Central memory CD8-positive, alpha-beta T cell (primary cell): ENCODE measurements at regions not wholly inside any gene's neighbourhood (a gene's known extent, or its start where the extent isn't known, plus 50 kb on each side); places are given as distances from the start of the nearest gene placed in this dataset.

Experiments used
- ATAC-seq: fragments of 150-1000 bp; cut with Tn5 transposase; replicated peaks from 2 replicates; pipeline ENCODE4 v1.10.0; 2022; ENCODE audit warnings: mild to moderate bottlenecking, moderate FRiP score, moderate number of reproducible peaks; ENCODE audit not compliant: poor library complexity, severe bottlenecking; ENCODE audit errors: extremely low read depth
- DNase-seq, 2 donors: peaks; one replicate each; pipeline ENCODE4 v3.0.0; 2021; ENCODE audit warnings: low spot score in 2 of 2
- H3K27ac Mint-ChIP-seq: one replicate; pipeline ENCODE4 v1.8.0; 2022; ENCODE audit warnings: low read depth, mild to moderate bottlenecking, moderate library complexity, mixed read lengths
- H3K27me3 Mint-ChIP-seq: one replicate; pipeline ENCODE4 v1.8.0; 2022; ENCODE audit warnings: mixed read lengths
- H3K36me3 Mint-ChIP-seq: one replicate; pipeline ENCODE4 v1.8.0; 2022; ENCODE audit warnings: mild to moderate bottlenecking, moderate library complexity, mixed read lengths; ENCODE audit not compliant: insufficient read depth
- H3K4me1 Mint-ChIP-seq: one replicate; pipeline ENCODE4 v1.8.0; 2022; ENCODE audit warnings: mixed read lengths
- H3K4me3 Mint-ChIP-seq: one replicate; pipeline ENCODE4 v1.8.0; 2022; ENCODE audit warnings: mild to moderate bottlenecking, moderate library complexity, mixed read lengths
- H3K9me3 Mint-ChIP-seq: one replicate; pipeline ENCODE4 v1.8.0; 2022; ENCODE audit warnings: mixed read lengths

DNA sequence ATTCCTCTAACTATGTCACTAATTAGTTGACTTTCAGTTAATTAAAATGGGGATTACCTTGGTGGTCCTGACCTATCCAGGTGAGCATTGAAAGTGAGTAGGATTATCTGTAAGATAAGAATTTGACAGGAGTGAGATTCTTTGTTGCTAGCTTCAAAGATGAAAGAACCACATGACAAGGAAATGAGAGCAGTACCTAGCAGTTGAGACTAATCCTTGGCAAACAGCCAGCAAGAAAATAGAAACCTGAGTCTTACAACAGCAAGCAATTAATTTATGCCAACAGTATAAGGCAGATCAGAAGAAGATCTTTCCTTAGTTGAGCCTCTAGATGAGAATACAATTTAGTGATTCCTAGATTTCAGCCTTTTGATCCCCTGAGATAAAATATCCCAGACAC is 1058.4 kb downstream of the LRFN5 start:
- Mint-ChIP-seq H3K4me1 (no peaks in the 10 kb centered on the region), H3K4me3 (no peak overlapping the region), H3K9me3 (peaks cover 21% of the 10 kb centered on the region), H3K27me3 (no peaks in the 10 kb centered on the region), H3K27ac (no peak overlapping the region), H3K36me3 (no peaks in the 10 kb centered on the region)
- ATAC-seq (no peak), DNase-seq (no peak)

DNA sequence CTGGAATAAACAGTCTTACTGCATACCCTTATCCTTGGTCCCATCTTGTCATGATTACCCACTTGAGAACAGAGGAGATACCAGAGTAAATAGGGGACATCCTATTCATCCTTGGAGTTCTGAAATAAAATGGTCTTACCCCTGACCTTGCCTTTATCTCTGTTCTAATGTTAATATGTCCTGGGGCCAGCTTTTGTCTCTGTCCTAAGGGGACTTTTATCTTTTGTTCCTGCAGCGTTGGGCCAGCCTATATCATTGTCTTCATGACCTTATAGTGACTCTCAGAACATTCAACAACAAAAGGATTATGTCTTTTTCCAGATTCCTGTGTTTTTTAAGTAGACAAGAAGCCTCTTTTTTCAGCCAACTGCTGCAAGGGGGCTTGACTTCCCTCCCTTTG is 1057.5 kb downstream of the LRFN5 start:
- Mint-ChIP-seq H3K4me1 (no peaks in the 10 kb centered on the region), H3K27me3 (no peaks in the 10 kb centered on the region), H3K27ac (no peak overlapping the region), H3K9me3 (peaks cover 21% of the 10 kb centered on the region), H3K36me3 (no peaks in the 10 kb centered on the region), H3K4me3 (no peak overlapping the region)
- ATAC-seq (no peak), DNase-seq (no peak)

DNA sequence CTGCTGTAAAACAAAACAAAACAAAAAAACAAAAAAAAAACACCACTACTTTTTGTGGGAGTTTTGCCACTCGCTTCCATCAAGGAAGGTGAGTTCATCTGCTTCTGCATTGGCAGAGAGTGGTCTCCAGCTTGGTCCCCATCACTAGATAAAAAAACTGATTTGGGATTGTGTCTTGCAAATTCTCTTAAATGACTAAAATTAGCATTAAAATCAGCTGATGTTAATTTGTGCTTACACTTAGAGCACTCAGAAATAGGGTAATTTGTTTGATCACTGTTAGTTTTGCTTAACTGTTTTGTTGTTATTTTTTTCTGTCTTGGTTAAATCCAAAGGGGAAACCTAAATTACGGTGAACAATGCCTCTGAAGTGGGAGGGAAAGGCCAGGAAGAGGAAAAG is 1048.0 kb downstream of the LRFN5 start:
- Mint-ChIP-seq H3K4me1 (no peaks in the 10 kb centered on the region), H3K4me3 (no peak overlapping the region), H3K36me3 (no peaks in the 10 kb centered on the region), H3K27me3 (no peaks in the 10 kb centered on the region), H3K27ac (no peak overlapping the region), H3K9me3 (peaks cover 18% of the 10 kb centered on the region)
- ATAC-seq = no peak
- DNase-seq = no peak

DNA sequence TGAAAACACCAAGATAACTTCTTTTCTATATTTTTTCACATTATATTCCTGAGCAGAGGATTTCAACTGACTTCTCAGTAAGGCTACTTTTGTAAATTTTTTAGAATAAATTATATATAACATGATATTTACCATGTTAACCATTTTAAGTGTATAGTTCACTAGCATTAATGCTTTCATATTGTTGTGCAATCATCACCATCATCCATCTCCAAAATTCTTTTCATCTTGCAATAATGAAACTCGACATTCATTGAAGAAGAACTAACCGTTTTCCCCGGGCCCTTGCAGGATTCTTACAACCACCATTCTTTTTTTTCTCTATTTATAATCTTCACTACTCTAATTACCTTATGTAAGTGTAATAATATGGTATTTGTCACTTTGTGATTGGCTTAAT is 1036.1 kb downstream of the LRFN5 start:
- no peak overlapping the region for H3K27ac Mint-ChIP-seq
- H3K36me3 Mint-ChIP-seq = no peaks in the 10 kb centered on the region
- H3K9me3 Mint-ChIP-seq = peaks cover 22% of the 10 kb centered on the region
- ATAC-seq = no peak
- no peak for DNase-seq
- H3K4me3 Mint-ChIP-seq = no peak overlapping the region
- no peaks in the 10 kb centered on the region for H3K4me1 Mint-ChIP-seq
- H3K27me3 Mint-ChIP-seq = no peaks in the 10 kb centered on the region

DNA sequence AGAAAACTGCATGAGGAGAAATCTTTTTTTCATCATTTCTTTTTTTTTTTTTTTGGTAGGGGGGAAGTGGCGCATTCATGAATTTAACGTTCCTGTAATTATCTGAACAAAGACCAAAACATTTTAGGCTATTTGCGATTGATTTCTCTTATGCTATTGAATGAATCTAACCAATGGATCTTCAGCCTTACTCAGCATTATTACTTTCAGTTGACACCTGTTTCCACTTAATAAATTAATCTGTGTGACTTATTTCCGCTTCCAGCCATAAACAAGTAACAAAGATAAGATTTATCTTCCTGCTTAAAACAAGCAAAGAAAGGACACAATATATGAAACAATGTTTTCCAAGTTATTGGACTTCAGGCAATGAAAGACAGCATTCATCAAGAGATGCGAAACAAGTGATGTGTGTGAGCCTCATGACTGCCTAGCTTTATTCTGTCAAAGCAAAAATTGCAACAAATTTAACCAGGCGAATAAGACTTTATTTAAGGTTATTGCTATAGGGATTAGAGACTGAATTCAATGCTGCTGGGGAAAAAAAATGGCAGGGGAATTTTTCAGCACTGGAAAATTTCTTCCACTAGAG is 1026.9 kb downstream of the LRFN5 start:
- no peak for ATAC-seq
- H3K36me3 Mint-ChIP-seq = no peaks in the 10 kb centered on the region
- no peak overlapping the region for H3K27ac Mint-ChIP-seq
- no peaks in the 10 kb centered on the region for H3K4me1 Mint-ChIP-seq
- H3K9me3 Mint-ChIP-seq = peaks cover 35% of the 10 kb centered on the region
- H3K4me3 Mint-ChIP-seq = no peak overlapping the region
- DNase-seq = no peak
- H3K27me3 Mint-ChIP-seq = no peaks in the 10 kb centered on the region

DNA sequence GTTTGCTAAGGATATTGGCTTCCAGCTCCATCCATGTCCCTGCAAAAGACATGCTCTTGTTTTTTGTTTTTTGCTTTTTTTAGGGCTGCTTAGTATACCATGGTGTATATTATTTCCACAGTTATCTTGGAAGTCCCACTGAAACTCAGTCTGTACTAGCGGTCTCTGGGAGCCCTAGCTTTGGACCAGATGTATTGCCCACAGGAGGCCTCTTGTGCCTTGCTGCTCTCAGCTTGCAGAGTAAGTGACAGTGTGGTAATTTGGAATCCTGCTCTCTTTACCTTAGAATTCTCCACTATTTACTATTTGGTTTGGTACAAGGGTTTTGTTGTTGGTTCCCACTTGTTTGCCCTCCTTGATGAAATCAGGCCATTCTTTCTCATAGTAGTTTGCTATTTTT is 1022.9 kb downstream of the LRFN5 start:
- Mint-ChIP-seq H3K27ac (no peak overlapping the region), H3K4me1 (no peaks in the 10 kb centered on the region), H3K27me3 (no peaks in the 10 kb centered on the region), H3K9me3 (peaks cover 30% of the 10 kb centered on the region), H3K4me3 (no peak overlapping the region), H3K36me3 (no peaks in the 10 kb centered on the region)
- DNase-seq (no peak), ATAC-seq (no peak)

DNA sequence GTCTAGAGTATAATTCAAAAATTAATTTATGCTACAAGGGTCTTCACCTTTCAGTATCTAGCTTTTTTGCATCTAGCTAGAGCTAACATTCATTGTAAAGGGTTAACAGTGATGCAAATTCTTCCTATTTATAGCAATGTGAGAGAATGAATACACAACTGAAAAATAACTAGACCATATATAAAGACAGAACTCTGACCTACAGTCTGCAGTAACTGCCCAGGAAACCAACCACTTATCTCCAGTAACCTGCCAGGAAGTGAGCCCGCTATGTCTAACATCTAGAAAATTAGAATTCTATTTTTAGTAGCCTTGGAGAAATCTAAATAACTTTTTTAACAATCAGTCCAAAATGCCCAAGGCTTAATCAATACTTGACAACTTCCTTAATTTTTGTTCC is 1021.9 kb downstream of the LRFN5 start:
- Mint-ChIP-seq H3K27me3 (no peaks in the 10 kb centered on the region), H3K9me3 (peaks cover 25% of the 10 kb centered on the region), H3K36me3 (no peaks in the 10 kb centered on the region), H3K4me1 (no peaks in the 10 kb centered on the region), H3K4me3 (no peak overlapping the region), H3K27ac (no peak overlapping the region)
- no peak for DNase-seq
- ATAC-seq = no peak

DNA sequence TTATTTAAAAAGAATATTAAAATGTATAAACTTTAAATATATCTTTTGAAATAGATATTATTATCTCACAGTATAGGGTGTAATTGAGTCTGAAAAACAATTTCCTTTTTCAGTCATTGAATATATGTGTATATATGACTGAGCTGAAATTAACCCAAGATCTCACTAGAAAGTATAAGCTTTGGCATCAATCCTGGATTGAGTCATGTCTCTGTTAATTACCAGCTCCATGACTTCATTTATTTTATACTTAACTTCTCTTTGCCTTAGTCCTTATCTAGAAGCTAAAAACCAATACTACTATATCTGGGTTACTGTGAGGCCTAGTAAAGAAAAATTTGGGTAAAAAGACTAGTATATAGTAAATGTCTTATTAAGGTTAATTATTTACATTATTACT is 1020.3 kb downstream of the LRFN5 start:
- Mint-ChIP-seq H3K27me3 (no peaks in the 10 kb centered on the region), H3K27ac (no peak overlapping the region), H3K9me3 (peaks cover 18% of the 10 kb centered on the region), H3K4me1 (no peaks in the 10 kb centered on the region), H3K36me3 (no peaks in the 10 kb centered on the region), H3K4me3 (no peak overlapping the region)
- ATAC-seq (no peak), DNase-seq (no peak)

DNA sequence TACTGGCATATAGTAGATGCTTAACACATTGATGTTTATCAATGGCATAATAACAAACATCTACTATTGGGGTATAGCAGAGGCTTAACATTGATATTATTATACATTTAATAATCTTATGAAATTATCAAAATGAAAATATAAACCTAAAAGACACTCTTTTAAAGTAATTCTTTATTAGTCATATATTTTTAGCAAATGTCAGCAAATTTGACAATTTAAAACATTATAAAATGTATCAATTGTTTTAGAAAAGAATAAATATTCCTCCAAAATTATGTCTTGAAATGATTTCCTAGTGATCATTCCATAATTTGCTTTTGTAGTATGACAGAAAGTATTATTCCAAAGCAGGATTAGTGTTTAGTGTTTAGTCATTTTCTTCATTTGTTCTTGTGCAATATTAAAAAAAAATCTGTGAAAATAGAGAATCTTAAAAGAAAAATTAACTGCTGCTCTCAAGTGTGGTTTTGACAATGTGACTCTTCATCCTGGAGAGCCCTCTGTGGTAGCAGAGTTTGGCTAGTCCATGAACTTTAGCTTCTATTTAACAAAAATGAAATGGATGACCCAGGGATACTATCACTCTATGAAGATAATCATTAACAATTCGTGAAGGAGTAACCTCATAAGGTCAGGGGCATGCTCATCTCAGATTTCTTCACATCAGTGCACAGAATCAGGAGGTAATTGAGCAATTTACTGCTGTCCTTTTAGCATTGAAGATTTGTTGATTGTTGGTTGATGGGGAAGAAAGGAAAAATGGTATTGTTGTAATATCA is 1018.5 kb downstream of the LRFN5 start:
- ATAC-seq (no peak), DNase-seq (no peak)
- peaks cover 11% of the 10 kb centered on the region for H3K9me3 Mint-ChIP-seq
- H3K4me3 Mint-ChIP-seq = no peak overlapping the region
- no peaks in the 10 kb centered on the region for H3K27me3 Mint-ChIP-seq
- H3K27ac Mint-ChIP-seq = no peak overlapping the region
- H3K36me3 Mint-ChIP-seq = no peaks in the 10 kb centered on the region
- H3K4me1 Mint-ChIP-seq = no peaks in the 10 kb centered on the region

DNA sequence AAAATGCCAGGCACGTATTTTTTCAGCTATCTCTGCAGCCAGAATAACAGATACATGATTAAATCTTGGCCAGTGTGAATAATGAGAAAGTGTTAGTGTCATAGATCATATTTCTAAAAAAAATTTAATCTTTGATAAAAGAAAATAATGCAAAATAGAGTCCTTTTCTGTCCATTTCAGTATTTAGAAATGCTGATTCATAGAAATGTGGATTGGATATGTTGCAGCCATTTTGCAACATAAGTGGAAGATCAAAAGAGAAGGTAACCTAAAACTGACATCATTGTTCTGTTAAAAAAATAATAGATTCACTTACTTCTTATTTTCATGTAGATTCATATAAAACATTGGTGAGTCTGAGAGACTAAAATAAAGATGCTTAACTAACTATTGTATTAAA is 1010.3 kb downstream of the LRFN5 start:
- DNase-seq (no peak), ATAC-seq (no peak)
- Mint-ChIP-seq H3K4me1 (no peaks in the 10 kb centered on the region), H3K9me3 (peaks cover 11% of the 10 kb centered on the region), H3K27ac (no peak overlapping the region), H3K27me3 (no peaks in the 10 kb centered on the region), H3K4me3 (no peak overlapping the region), H3K36me3 (no peaks in the 10 kb centered on the region)

DNA sequence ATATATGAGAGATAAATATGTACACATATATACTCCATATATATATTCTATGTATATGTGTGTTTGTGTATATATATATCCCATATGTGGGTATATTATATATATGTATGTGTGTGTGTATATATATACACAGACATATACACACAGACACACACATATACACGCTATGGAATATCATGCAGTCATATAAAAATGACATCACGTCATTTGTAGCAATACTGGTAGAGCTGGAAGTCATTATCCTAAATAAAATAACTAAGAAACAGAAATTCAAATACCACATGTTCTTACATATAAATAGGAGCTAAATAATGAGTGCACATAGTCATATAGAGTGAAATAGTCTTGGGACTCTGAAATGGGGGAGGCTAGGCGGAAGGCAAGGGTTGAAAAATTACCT is 1000.2 kb downstream of the LRFN5 start:
- ATAC-seq = no peak

DNA sequence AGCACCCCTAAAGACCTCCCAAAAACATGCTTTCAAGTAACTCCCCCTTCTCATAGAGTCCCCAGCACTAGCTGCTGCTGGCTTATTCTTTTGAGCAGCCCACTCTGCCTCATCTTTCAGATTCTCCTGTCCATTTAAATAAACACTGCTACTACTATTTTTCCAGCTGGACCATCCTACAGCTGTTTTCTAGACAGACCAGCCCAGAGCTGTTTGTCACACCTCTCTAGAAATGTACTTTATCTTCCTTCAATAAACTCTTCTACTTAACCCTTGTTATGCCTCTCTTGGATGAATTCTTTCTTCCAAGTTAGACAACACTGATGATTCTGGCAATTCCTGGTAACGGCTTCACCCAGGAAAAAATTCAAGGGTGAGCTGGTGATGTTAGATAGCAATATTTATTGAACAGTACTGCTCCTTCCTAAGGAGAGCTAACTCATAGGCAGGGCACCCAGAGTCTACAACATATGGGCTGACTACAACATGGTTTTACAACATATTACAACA is 995.7 kb downstream of the LRFN5 start:
- Mint-ChIP-seq H3K9me3 (peaks cover 19% of the 10 kb centered on the region), H3K36me3 (no peaks in the 10 kb centered on the region), H3K27ac (no peak overlapping the region), H3K27me3 (no peaks in the 10 kb centered on the region), H3K4me1 (no peaks in the 10 kb centered on the region), H3K4me3 (no peak overlapping the region)
- DNase-seq (no peak), ATAC-seq (no peak)

More for the DNA sequence above, 1000.2 kb downstream of the LRFN5 start:
- H3K9me3 Mint-ChIP-seq = peaks cover 13% of the 10 kb centered on the region
- no peaks in the 10 kb centered on the region for H3K36me3 Mint-ChIP-seq
- no peak overlapping the region for H3K4me3 Mint-ChIP-seq
- no peak overlapping the region for H3K27ac Mint-ChIP-seq
- no peaks in the 10 kb centered on the region for H3K4me1 Mint-ChIP-seq
- H3K27me3 Mint-ChIP-seq = no peaks in the 10 kb centered on the region
- DNase-seq = no peak

DNA sequence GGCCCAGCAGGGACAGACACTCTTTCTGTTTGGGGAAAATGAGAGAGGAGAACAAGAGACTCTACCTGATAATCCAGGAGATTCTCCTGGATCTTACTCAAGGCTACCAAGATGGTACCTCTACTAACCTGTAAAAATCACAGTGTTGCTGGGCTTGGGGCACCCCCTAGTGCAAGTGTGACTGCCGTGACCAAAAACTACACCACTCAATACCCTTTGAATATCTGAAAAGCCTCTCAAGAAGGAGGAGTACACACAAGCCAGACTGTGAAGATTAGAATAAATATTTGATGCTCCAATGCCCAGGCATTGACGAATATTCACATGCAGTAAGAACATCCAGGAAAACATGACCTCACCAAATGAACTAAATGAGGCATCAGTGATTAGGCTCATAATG is 965.4 kb downstream of the LRFN5 start:
- H3K4me1 Mint-ChIP-seq = no peaks in the 10 kb centered on the region
- ATAC-seq (no peak), DNase-seq (no peak)
- H3K27ac Mint-ChIP-seq = no peak overlapping the region
- H3K27me3 Mint-ChIP-seq = no peaks in the 10 kb centered on the region
- H3K36me3 Mint-ChIP-seq = no peaks in the 10 kb centered on the region
- H3K9me3 Mint-ChIP-seq = peaks cover 27% of the 10 kb centered on the region
- H3K4me3 Mint-ChIP-seq = no peak overlapping the region
